ENCODE measurements at regions not wholly inside any gene's neighbourhood (a gene's known extent, or its start where the extent isn't known, plus 50 kb on each side); places are given as distances from the start of the nearest gene placed in this dataset.

- DNase-seq (no peak), ATAC-seq (no peak)
- Mint-ChIP-seq H3K36me3 (ENCODE audit: low read depth) (no peaks in the 10 kb centered on the region), H3K27me3 (no peaks in the 10 kb centered on the region), H3K4me3 (no peak overlapping the region), H3K4me1 (no peaks in the 10 kb centered on the region), H3K27ac (no peak overlapping the region)
- H3K9me3 ChIP-seq (ENCODE audit: control insufficient read depth, low read length, poor library complexity, severe bottlenecking): no peaks in the 10 kb centered on the region
Measured at GRCh38 chr1:232437510-232437909, 192.4 kb downstream of the SIPA1L2 start.

GRCh38 chr1:232435729-232436128 is 194.2 kb downstream of the SIPA1L2 start:
- no peak for ATAC-seq
- no peaks in the 10 kb centered on the region for H3K27me3 Mint-ChIP-seq
- no peaks in the 10 kb centered on the region for H3K4me1 Mint-ChIP-seq
- DNase-seq: no peak
- no peaks in the 10 kb centered on the region for H3K9me3 ChIP-seq (ENCODE audit: control insufficient read depth, low read length, poor library complexity, severe bottlenecking)
- no peak overlapping the region for H3K4me3 Mint-ChIP-seq
- H3K36me3 Mint-ChIP-seq (ENCODE audit: low read depth): no peaks in the 10 kb centered on the region
- no peak overlapping the region for H3K27ac Mint-ChIP-seq

- Mint-ChIP-seq H3K36me3 (ENCODE audit: low read depth) (no peaks in the 10 kb centered on the region), H3K27me3 (peaks cover 4% of the 10 kb centered on the region), H3K27ac (no peak overlapping the region), H3K4me3 (no peak overlapping the region), H3K4me1 (no peaks in the 10 kb centered on the region)
- ATAC-seq (no peak), DNase-seq (no peak)
- H3K9me3 ChIP-seq (ENCODE audit: control insufficient read depth, low read length, poor library complexity, severe bottlenecking): no peaks in the 10 kb centered on the region
Measured at GRCh38 chr1:232432313-232432712, 197.6 kb downstream of the SIPA1L2 start.

- Mint-ChIP-seq H3K4me3 (no peak overlapping the region), H3K27me3 (peaks cover 4% of the 10 kb centered on the region), H3K36me3 (ENCODE audit: low read depth) (no peaks in the 10 kb centered on the region), H3K27ac (no peak overlapping the region), H3K4me1 (no peaks in the 10 kb centered on the region)
- DNase-seq (no peak), ATAC-seq (no peak)
- H3K9me3 ChIP-seq (ENCODE audit: control insufficient read depth, low read length, poor library complexity, severe bottlenecking): no peaks in the 10 kb centered on the region
Measured at GRCh38 chr1:232431748-232432147, 198.2 kb downstream of the SIPA1L2 start.

- H3K27me3 Mint-ChIP-seq: peaks cover 4% of the 10 kb centered on the region
- H3K4me1 Mint-ChIP-seq: no peaks in the 10 kb centered on the region
- H3K9me3 ChIP-seq (ENCODE audit: control insufficient read depth, low read length, poor library complexity, severe bottlenecking): no peaks in the 10 kb centered on the region
- no peak overlapping the region for H3K27ac Mint-ChIP-seq
- no peak overlapping the region for H3K4me3 Mint-ChIP-seq
- no peaks in the 10 kb centered on the region for H3K36me3 Mint-ChIP-seq (ENCODE audit: low read depth)
- DNase-seq (no peak), ATAC-seq (no peak)
Measured at GRCh38 chr1:232431326-232431725, 198.6 kb downstream of the SIPA1L2 start.

- DNase-seq (no peak), ATAC-seq (no peak)
- no peaks in the 10 kb centered on the region for H3K36me3 Mint-ChIP-seq (ENCODE audit: low read depth)
- H3K4me1 Mint-ChIP-seq: no peaks in the 10 kb centered on the region
- peaks cover 4% of the 10 kb centered on the region for H3K27me3 Mint-ChIP-seq
- no peak overlapping the region for H3K27ac Mint-ChIP-seq
- no peaks in the 10 kb centered on the region for H3K9me3 ChIP-seq (ENCODE audit: control insufficient read depth, low read length, poor library complexity, severe bottlenecking)
- H3K4me3 Mint-ChIP-seq: no peak overlapping the region
Measured at GRCh38 chr1:232430467-232430866, 199.5 kb downstream of the SIPA1L2 start.

- DNase-seq: no peak
- Mint-ChIP-seq H3K27ac (no peak overlapping the region), H3K36me3 (ENCODE audit: low read depth) (no peaks in the 10 kb centered on the region), H3K27me3 (peaks cover 4% of the 10 kb centered on the region), H3K4me3 (no peak overlapping the region), H3K4me1 (no peaks in the 10 kb centered on the region)
- no peaks in the 10 kb centered on the region for H3K9me3 ChIP-seq (ENCODE audit: control insufficient read depth, low read length, poor library complexity, severe bottlenecking)
- ATAC-seq: no peak
Measured at GRCh38 chr1:232428786-232429530, 201.0 kb downstream of the SIPA1L2 start.

- H3K9me3 ChIP-seq (ENCODE audit: control insufficient read depth, low read length, poor library complexity, severe bottlenecking): no peaks in the 10 kb centered on the region
- ATAC-seq (no peak), DNase-seq (no peak)
- no peaks in the 10 kb centered on the region for H3K36me3 Mint-ChIP-seq (ENCODE audit: low read depth)
- no peaks in the 10 kb centered on the region for H3K4me1 Mint-ChIP-seq
- peaks cover 4% of the 10 kb centered on the region for H3K27me3 Mint-ChIP-seq
- no peak overlapping the region for H3K4me3 Mint-ChIP-seq
- H3K27ac Mint-ChIP-seq: no peak overlapping the region
Measured at GRCh38 chr1:232428036-232428645, 201.8 kb downstream of the SIPA1L2 start.

- no peak overlapping the region for H3K27ac Mint-ChIP-seq
- H3K4me1 Mint-ChIP-seq: no peaks in the 10 kb centered on the region
- H3K4me3 Mint-ChIP-seq: no peak overlapping the region
- H3K27me3 Mint-ChIP-seq: peaks cover 4% of the 10 kb centered on the region
- ATAC-seq (no peak), DNase-seq (no peak)
- H3K36me3 Mint-ChIP-seq (ENCODE audit: low read depth): no peaks in the 10 kb centered on the region
- no peaks in the 10 kb centered on the region for H3K9me3 ChIP-seq (ENCODE audit: control insufficient read depth, low read length, poor library complexity, severe bottlenecking)
Measured at GRCh38 chr1:232426801-232427200, 203.1 kb downstream of the SIPA1L2 start.

- DNase-seq (no peak), ATAC-seq (no peak)
- H3K27me3 Mint-ChIP-seq: peaks cover 4% of the 10 kb centered on the region
- H3K36me3 Mint-ChIP-seq (ENCODE audit: low read depth): no peaks in the 10 kb centered on the region
- no peak overlapping the region for H3K4me3 Mint-ChIP-seq
- H3K9me3 ChIP-seq (ENCODE audit: control insufficient read depth, low read length, poor library complexity, severe bottlenecking): no peaks in the 10 kb centered on the region
- no peak overlapping the region for H3K27ac Mint-ChIP-seq
- no peaks in the 10 kb centered on the region for H3K4me1 Mint-ChIP-seq
Measured at GRCh38 chr1:232425421-232425820, 204.5 kb downstream of the SIPA1L2 start.

- DNase-seq (no peak), ATAC-seq (no peak)
- Mint-ChIP-seq H3K27me3 (peaks cover 2% of the 10 kb centered on the region), H3K4me3 (no peak overlapping the region), H3K27ac (no peak overlapping the region), H3K4me1 (no peaks in the 10 kb centered on the region), H3K36me3 (ENCODE audit: low read depth) (no peaks in the 10 kb centered on the region)
- H3K9me3 ChIP-seq (ENCODE audit: control insufficient read depth, low read length, poor library complexity, severe bottlenecking): no peaks in the 10 kb centered on the region
Measured at GRCh38 chr1:232423591-232423990, 206.3 kb downstream of the SIPA1L2 start.

- no peak for DNase-seq
- no peaks in the 10 kb centered on the region for H3K9me3 ChIP-seq (ENCODE audit: control insufficient read depth, low read length, poor library complexity, severe bottlenecking)
- no peak overlapping the region for H3K4me3 Mint-ChIP-seq
- H3K27ac Mint-ChIP-seq: no peak overlapping the region
- H3K27me3 Mint-ChIP-seq: peaks cover 4% of the 10 kb centered on the region
- H3K36me3 Mint-ChIP-seq (ENCODE audit: low read depth): no peaks in the 10 kb centered on the region
- ATAC-seq: no peak
- H3K4me1 Mint-ChIP-seq: no peaks in the 10 kb centered on the region
Measured at GRCh38 chr1:232422898-232423297, 207.0 kb downstream of the SIPA1L2 start.

GRCh38 chr1:232422098-232422497 is 207.8 kb downstream of the SIPA1L2 start:
- Mint-ChIP-seq H3K4me3 (no peak overlapping the region), H3K27me3 (peaks cover 8% of the 10 kb centered on the region), H3K27ac (no peak overlapping the region), H3K4me1 (no peaks in the 10 kb centered on the region), H3K36me3 (ENCODE audit: low read depth) (no peaks in the 10 kb centered on the region)
- ATAC-seq (no peak), DNase-seq (no peak)
- no peaks in the 10 kb centered on the region for H3K9me3 ChIP-seq (ENCODE audit: control insufficient read depth, low read length, poor library complexity, severe bottlenecking)

Data from T-helper 17 cell (primary cell).